Endothelial cell of umbilical vein (primary cell): ENCODE measurements at regions not wholly inside any gene's neighbourhood (a gene's known extent, or its start where the extent isn't known, plus 50 kb on each side); places are given as distances from the start of the nearest gene placed in this dataset.

ENCODE experiments used
- EZH2 ChIP-seq: IDR thresholded peaks from 2 replicates; pipeline ENCODE4 v1.6.1; 2012; ENCODE audit warnings: borderline replicate concordance, low read depth, mild to moderate bottlenecking, moderate library complexity, low read length, inconsistent platforms; ENCODE audit not compliant: severe bottlenecking
- MYC ChIP-seq: IDR thresholded peaks from one replicate; pipeline ENCODE4 v1.6.1; 2011; ENCODE audit warnings: mild to moderate bottlenecking, low read depth, low read length
- POLR2A ChIP-seq: IDR thresholded peaks from 2 replicates; pipeline ENCODE4 v1.6.1; 2012; ENCODE audit warnings: low read depth, mild to moderate bottlenecking, control low read depth, low read length
- POLR2AphosphoS5 ChIP-seq: IDR thresholded peaks from 2 replicates; pipeline ENCODE4 v1.6.1; 2012; ENCODE audit warnings: low read depth, mild to moderate bottlenecking, control low read depth, low read length, moderate library complexity; ENCODE audit not compliant: insufficient read depth
- TF ChIP-seq, protein P1 (sequence below), 2 donors: IDR thresholded peaks; 1 replicate in 1 of 2; 2 replicates in 1 of 2; pipeline ENCODE4 v1.5.1; 2011; ENCODE audit warnings: low read length in 2 of 2, mild to moderate bottlenecking in 2 of 2, moderate library complexity in 2 of 2, control low read depth in 1 of 2, inconsistent platforms in 1 of 2, low read depth in 1 of 2; ENCODE audit not compliant: insufficient read depth in 1 of 2; ENCODE audit errors: extremely low read depth in 1 of 2
- TF ChIP-seq, protein P2 (sequence below): IDR thresholded peaks from 2 replicates; pipeline ENCODE4 v1.6.1; 2011; ENCODE audit not compliant: insufficient read depth, insufficient read length

DNA sequence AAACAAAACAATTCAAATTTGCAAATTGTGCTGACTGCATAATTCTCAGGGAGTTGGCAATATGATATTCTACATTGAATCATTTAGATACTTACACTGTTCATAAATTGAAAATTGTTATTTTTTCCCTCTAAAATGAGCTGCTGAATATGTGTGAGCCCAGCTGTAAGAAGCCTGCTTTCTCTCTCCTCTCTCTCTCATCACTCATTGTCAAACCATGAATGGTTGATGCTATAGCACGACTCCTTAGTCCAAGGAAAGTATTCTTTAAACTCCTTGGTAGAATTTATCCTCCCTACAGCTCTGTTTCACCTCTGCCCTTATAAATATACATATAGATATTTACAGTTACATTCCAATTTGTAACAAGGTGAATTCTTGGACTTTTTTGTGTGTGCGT lies 116.4 kb upstream of the POU3F2 start:
- TF ChIP-seq, protein P1, sequence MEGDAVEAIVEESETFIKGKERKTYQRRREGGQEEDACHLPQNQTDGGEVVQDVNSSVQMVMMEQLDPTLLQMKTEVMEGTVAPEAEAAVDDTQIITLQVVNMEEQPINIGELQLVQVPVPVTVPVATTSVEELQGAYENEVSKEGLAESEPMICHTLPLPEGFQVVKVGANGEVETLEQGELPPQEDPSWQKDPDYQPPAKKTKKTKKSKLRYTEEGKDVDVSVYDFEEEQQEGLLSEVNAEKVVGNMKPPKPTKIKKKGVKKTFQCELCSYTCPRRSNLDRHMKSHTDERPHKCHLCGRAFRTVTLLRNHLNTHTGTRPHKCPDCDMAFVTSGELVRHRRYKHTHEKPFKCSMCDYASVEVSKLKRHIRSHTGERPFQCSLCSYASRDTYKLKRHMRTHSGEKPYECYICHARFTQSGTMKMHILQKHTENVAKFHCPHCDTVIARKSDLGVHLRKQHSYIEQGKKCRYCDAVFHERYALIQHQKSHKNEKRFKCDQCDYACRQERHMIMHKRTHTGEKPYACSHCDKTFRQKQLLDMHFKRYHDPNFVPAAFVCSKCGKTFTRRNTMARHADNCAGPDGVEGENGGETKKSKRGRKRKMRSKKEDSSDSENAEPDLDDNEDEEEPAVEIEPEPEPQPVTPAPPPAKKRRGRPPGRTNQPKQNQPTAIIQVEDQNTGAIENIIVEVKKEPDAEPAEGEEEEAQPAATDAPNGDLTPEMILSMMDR (IDR thresholded peaks at IDR 0.05; ENCODE audit: extremely low read depth in 1 of 2, insufficient read depth in 1 of 2, low read depth in 1 of 2, low read length in 2 of 2) = no peak
- no peak for TF ChIP-seq EZH2
- TF ChIP-seq POLR2A = no peak
- no peak for TF ChIP-seq POLR2AphosphoS5
- TF ChIP-seq, protein P2, sequence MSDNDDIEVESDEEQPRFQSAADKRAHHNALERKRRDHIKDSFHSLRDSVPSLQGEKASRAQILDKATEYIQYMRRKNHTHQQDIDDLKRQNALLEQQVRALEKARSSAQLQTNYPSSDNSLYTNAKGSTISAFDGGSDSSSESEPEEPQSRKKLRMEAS = no peak
- TF ChIP-seq MYC = no peak
